GM18520 (cell line): ENCODE measurements at regions not wholly inside any gene's neighbourhood (a gene's known extent, or its start where the extent isn't known, plus 50 kb on each side); places are given as distances from the start of the nearest gene placed in this dataset.
"Not testable (repeated sequence)": the region's sequence is repeated elsewhere in the genome, so short reads cannot be mapped to it uniquely, and the experiment has no call there.

Source experiments
- ATAC-seq: cut with Tn5 transposase; IDR thresholded peaks from one replicate; pipeline ENCODE4 v1.9.1; 2021; ENCODE audit not compliant: unreplicated experiment

- no peak for ATAC-seq
Measured at GRCh38 chr10:9009505-9009904, 955.0 kb downstream of the GATA3 start.

- ATAC-seq = no peak
Measured at GRCh38 chr10:9010093-9010492, 955.6 kb downstream of the GATA3 start.

GRCh38 chr10:9010931-9011670 lies 956.6 kb downstream of the GATA3 start:
- ATAC-seq = no peak

GRCh38 chr10:9012312-9012711 lies 957.8 kb downstream of the GATA3 start:
- no peak for ATAC-seq

GRCh38 chr10:9015005-9015404 lies 960.5 kb downstream of the GATA3 start:
- no peak for ATAC-seq

GRCh38 chr10:9015447-9015846 lies 961.0 kb downstream of the GATA3 start:
- ATAC-seq = no peak

- ATAC-seq = no peak
Measured at GRCh38 chr10:9016930-9017329, 962.4 kb downstream of the GATA3 start.

- ATAC-seq = no peak
Measured at GRCh38 chr10:9018195-9019173, 964.0 kb downstream of the GATA3 start.

- ATAC-seq = no peak
Measured at GRCh38 chr10:9023206-9023605, 968.7 kb downstream of the GATA3 start.

- ATAC-seq = no peak
Measured at GRCh38 chr10:9024210-9024609, 969.7 kb downstream of the GATA3 start.

GRCh38 chr10:9028231-9028630 lies 973.7 kb downstream of the GATA3 start:
- ATAC-seq = no peak

GRCh38 chr10:9035355-9035754 lies 980.9 kb downstream of the GATA3 start:
- no peak for ATAC-seq

GRCh38 chr10:9036711-9037204 lies 982.3 kb downstream of the GATA3 start:
- ATAC-seq = no peak

GRCh38 chr10:9038146-9038714 lies 983.7 kb downstream of the GATA3 start:
- no peak for ATAC-seq

GRCh38 chr10:9043466-9043865 lies 989.0 kb downstream of the GATA3 start:
- no peak for ATAC-seq

GRCh38 chr10:9045311-9045710 lies 990.8 kb downstream of the GATA3 start:
- ATAC-seq = no peak

- ATAC-seq = no peak
Measured at GRCh38 chr10:9051328-9051974, 997.0 kb downstream of the GATA3 start.

- ATAC-seq = no peak
Measured at GRCh38 chr10:9052767-9053166, 998.3 kb downstream of the GATA3 start.

- ATAC-seq = no peak
Measured at GRCh38 chr10:9056521-9056920, 1002.0 kb downstream of the GATA3 start.

GRCh38 chr10:9057293-9057692 lies 1002.8 kb downstream of the GATA3 start:
- not testable (repeated sequence) for ATAC-seq

GRCh38 chr10:9060314-9060713 lies 1005.8 kb downstream of the GATA3 start:
- ATAC-seq = no peak
